Large intestine (tissue), 3 donors: ENCODE measurements at regions not wholly inside any gene's neighbourhood (a gene's known extent, or its start where the extent isn't known, plus 50 kb on each side); places are given as distances from the start of the nearest gene placed in this dataset.

Experiments
- DNase-seq, 2 donors: peaks; one replicate each; pipeline versions ENCODE4 v3.0.0 to v3.0.0-alpha.2; 2013
- H3K27ac ChIP-seq: one replicate; pipeline ENCODE4 v1.5.1; 2013; ENCODE audit warnings: low read length
- H3K27me3 ChIP-seq: 2 replicates; pipeline ENCODE4 v1.6.1; 2013; ENCODE audit warnings: low read length; ENCODE audit not compliant: control insufficient read depth, insufficient read depth
- H3K36me3 ChIP-seq: 2 replicates; pipeline ENCODE4 v1.6.1; 2013; ENCODE audit warnings: low read length; ENCODE audit not compliant: control insufficient read depth, insufficient read depth
- H3K4me1 ChIP-seq: one replicate; pipeline ENCODE4 v1.6.1; 2013; ENCODE audit warnings: low read length; ENCODE audit not compliant: control insufficient read depth, insufficient read depth
- H3K4me3 ChIP-seq: one replicate; pipeline ENCODE4 v1.5.1; 2013; ENCODE audit warnings: low read length
- H3K9me3 ChIP-seq: one replicate; pipeline ENCODE4 v1.6.1; 2013; ENCODE audit warnings: mild to moderate bottlenecking, low read depth, low read length, moderate library complexity; ENCODE audit not compliant: control insufficient read depth
- WGBS: methylation state at CpG from one replicate; pipeline ENCODE4 v1.1.5; 2013; ENCODE audit warnings: low lambda C conversion rate; ENCODE audit not compliant: insufficient coverage; 5-methylcytosine and 5-hydroxymethylcytosine counted together

DNA sequence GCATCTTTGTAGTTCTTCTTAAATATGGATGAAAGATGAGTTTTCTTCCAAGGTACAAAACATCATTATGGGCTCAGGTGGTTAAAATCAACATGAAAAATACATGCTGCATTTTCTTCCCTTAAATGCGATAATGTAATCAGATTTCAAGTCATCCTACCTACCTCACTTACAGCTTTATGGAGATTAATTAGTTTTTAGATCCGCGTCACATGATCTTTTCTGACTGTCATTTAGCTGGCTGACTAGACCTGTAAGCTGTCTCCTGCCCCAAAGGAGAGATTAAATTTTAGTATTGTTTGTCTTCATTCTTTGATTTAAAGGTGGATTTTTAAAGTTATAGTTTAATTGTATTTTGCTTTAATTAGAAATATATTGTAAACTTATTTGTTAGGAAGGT, 678.0 kb upstream of the ZEB2 start:
- Histone ChIP-seq H3K27me3 (no peaks in the 10 kb centered on the region), H3K36me3 (no peaks in the 10 kb centered on the region), H3K4me3 (no peak overlapping the region), H3K27ac (no peak overlapping the region), H3K4me1 (no peaks in the 10 kb centered on the region), H3K9me3 (no peaks in the 10 kb centered on the region)
- 40% methylated on average over 1 of the region's 3 CpGs for WGBS
- no peak for DNase-seq

DNA sequence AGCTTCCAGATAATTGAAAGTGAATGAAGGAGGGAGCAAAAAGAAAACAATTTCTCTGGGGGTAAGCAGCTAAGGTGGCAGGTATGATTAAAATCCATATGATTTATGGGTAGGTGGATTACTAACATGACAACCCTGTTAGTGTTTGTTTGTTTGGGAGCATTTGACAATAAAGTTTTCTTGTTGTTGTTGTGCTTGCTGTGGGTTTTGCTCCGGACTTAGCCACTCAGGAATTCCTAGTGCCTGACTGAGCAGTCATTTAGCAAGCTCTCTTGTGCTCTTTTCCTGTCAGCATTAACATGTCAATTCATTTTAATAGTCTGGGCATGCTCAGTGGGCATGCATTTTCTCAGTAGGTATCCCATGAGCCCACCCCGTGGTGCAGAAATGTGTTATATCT, 674.8 kb upstream of the ZEB2 start:
- no peaks in the 10 kb centered on the region for H3K9me3 ChIP-seq
- H3K4me3 ChIP-seq, result no peak overlapping the region
- 60% methylated on average over 1 of the region's 2 CpGs for WGBS
- H3K27ac ChIP-seq, result no peak overlapping the region
- H3K27me3 ChIP-seq, result no peaks in the 10 kb centered on the region
- H3K36me3 ChIP-seq, result no peaks in the 10 kb centered on the region
- H3K4me1 ChIP-seq, result no peaks in the 10 kb centered on the region
- DNase-seq, result no peak

DNA sequence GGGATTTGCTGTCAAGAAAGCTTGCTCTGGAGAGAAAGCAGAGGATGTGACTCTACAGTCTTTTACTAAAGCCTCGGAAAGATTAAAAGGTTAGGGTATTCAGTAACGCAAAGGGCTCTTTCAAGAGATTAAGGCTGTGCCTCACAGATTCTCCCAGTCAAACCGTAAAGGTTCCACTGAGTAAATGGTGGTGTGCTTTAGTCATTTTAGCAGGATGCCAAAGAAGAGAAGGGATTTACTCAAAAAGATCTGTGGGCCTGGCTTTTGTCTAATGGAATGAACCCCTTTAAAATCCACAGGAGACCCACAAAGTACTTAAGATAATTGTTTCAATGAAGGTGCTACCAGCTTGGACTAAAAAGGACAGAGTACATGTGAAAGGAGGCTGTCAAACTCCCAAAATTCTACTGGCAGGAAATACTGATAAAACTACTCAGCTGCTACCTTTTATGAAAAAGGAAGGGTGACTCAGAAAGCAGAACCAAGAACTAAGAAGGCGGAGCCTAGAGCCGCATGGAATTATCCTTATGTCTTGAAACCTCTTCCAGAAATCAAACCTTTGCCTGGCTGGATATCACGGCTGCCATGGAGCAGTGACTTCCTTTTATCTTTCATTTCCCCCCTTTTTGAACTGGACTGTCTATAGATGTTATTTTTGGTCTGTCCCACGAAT, 670.2 kb upstream of the ZEB2 start:
- Histone ChIP-seq H3K27ac (no peak overlapping the region), H3K4me3 (no peak overlapping the region), H3K4me1 (no peaks in the 10 kb centered on the region), H3K27me3 (no peaks in the 10 kb centered on the region), H3K36me3 (no peaks in the 10 kb centered on the region), H3K9me3 (no peaks in the 10 kb centered on the region)
- DNase-seq, result no peak
- WGBS, result no CpG with 5 or more reads among the region's 7 CpGs

DNA sequence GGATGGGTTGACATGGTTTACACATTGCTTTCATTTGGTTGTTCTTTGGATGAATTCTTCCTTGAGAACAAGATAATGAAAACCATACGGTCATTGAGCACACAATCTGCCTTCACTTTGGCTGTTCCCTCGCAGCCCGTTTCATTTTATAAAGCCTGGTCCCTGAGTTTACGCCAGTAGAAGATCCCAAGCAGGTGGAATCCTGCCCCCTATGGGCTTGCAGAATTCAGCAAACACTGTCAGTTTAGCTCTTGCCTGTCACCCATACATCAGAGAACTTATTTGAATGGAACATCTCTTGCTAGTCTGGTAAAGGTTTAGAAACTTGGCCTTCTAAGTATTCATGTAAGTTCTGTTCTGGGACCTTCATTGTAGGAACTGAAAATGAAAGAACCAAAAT, 666.4 kb upstream of the ZEB2 start:
- Histone ChIP-seq H3K4me1 (no peaks in the 10 kb centered on the region), H3K4me3 (no peak overlapping the region), H3K9me3 (no peaks in the 10 kb centered on the region), H3K27me3 (no peaks in the 10 kb centered on the region), H3K36me3 (no peaks in the 10 kb centered on the region), H3K27ac (no peak overlapping the region)
- no CpG with 5 or more reads among the region's 4 CpGs for WGBS
- DNase-seq, result no peak

- no peak for DNase-seq
- Histone ChIP-seq H3K36me3 (no peaks in the 10 kb centered on the region), H3K4me3 (no peak overlapping the region), H3K27me3 (no peaks in the 10 kb centered on the region), H3K9me3 (no peaks in the 10 kb centered on the region), H3K27ac (no peak overlapping the region), H3K4me1 (no peaks in the 10 kb centered on the region)
- WGBS, result no CpG with 5 or more reads among the region's 3 CpGs
These were observed 665.8 kb upstream of the ZEB2 start for GRCh38 chr2:145185696-145186095.

DNA sequence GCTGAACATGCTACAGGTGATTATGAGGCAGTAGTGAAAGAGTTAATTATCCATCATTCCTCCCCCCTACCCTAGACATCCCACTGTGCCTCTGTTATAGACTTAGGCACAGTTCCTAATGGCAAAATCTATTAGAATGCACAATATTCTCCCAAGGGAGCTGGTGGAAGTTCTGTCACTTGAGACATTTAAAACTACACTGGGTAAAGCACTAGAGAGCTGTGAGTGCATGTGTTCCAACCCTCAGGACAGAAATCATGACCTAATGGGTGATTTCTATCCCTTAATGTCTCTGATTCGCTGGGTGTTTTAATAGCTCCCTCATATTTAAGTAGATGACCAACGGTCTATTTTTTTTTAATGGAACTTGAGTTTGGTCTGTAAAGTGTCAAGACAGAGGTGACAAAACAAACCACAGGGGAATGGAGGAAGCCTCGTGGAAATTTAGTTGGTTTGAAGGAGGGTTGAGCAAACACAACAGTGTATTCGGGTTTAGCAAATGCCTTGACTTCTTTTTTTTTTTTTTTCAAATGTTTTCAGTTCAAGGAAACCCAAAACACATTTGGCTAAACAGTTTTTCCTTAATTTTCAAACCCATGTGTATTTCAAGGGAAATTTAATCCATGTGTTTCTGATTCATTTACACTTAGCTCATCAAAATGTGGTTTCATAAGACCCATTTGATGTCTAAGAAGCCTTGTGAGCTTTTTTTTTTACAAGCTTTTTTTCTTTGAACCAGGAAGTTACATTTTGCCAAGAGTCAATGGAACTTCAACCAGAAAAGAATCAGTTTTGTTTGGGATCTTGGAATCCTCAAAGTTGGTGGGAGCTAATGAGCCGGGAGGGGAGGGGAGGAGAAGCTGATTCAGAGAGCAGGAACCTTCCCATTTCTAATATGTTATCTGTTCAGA, 665.1 kb upstream of the ZEB2 start:
- Histone ChIP-seq H3K27ac (no peak overlapping the region), H3K9me3 (no peaks in the 10 kb centered on the region), H3K27me3 (no peaks in the 10 kb centered on the region), H3K4me3 (no peak overlapping the region), H3K4me1 (no peaks in the 10 kb centered on the region), H3K36me3 (no peaks in the 10 kb centered on the region)
- DNase-seq, result no peak
- no CpG with 5 or more reads among the region's 5 CpGs for WGBS

DNA sequence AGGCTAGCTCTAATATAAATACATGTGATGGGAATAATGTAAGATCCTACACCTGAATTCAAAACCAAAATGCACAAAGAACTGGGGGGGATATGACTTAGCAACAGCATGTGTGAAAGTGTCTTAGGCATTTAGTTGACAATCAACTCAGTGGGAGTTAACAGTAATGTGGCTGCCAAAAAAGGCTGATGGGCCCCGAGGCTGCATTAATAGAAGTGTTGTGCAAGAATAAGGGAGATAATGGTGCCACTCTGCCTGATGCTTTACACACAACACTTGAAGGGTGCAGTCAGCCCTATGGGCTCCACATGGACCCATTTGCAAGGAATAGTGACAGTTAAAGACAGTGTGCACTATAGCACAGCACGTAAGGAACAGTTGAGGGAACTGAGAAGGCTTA, 649.4 kb upstream of the ZEB2 start:
- no peaks in the 10 kb centered on the region for H3K36me3 ChIP-seq
- no peaks in the 10 kb centered on the region for H3K27me3 ChIP-seq
- no peak overlapping the region for H3K27ac ChIP-seq
- WGBS, result no CpG with 5 or more reads among the region's 2 CpGs
- no peaks in the 10 kb centered on the region for H3K4me1 ChIP-seq
- DNase-seq, result no peak
- no peak overlapping the region for H3K4me3 ChIP-seq
- no peaks in the 10 kb centered on the region for H3K9me3 ChIP-seq

DNA sequence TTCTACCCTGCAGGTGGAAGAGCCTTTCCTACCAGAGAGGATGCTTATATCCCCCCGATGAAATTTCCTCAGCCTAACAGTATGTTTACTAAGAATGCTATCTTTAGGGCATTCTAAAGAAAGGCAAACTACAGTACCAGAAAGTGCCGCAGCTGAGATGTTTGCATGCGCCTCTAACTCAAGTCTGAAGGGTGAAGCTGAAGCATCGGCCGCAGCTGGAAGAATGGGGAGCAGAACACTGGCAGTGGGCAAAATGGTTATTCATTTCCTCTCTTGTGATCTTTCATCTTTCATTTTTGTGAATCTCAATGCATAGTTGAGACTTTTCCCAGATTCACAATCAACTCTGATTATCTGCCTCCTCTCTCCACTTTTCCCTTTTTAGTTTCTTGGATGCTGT, 648.2 kb upstream of the ZEB2 start:
- H3K9me3 ChIP-seq, result no peaks in the 10 kb centered on the region
- H3K4me3 ChIP-seq, result no peak overlapping the region
- WGBS, result no CpG with 5 or more reads among the region's 5 CpGs
- no peaks in the 10 kb centered on the region for H3K27me3 ChIP-seq
- H3K27ac ChIP-seq, result no peak overlapping the region
- no peaks in the 10 kb centered on the region for H3K4me1 ChIP-seq
- no peaks in the 10 kb centered on the region for H3K36me3 ChIP-seq
- no peak for DNase-seq

- Histone ChIP-seq H3K27me3 (no peaks in the 10 kb centered on the region), H3K36me3 (no peaks in the 10 kb centered on the region), H3K27ac (no peak overlapping the region), H3K4me3 (no peak overlapping the region), H3K9me3 (no peaks in the 10 kb centered on the region), H3K4me1 (no peaks in the 10 kb centered on the region)
- DNase-seq, result no peak
These were observed 646.9 kb upstream of the ZEB2 start for GRCh38 chr2:145166731-145167302.

DNA sequence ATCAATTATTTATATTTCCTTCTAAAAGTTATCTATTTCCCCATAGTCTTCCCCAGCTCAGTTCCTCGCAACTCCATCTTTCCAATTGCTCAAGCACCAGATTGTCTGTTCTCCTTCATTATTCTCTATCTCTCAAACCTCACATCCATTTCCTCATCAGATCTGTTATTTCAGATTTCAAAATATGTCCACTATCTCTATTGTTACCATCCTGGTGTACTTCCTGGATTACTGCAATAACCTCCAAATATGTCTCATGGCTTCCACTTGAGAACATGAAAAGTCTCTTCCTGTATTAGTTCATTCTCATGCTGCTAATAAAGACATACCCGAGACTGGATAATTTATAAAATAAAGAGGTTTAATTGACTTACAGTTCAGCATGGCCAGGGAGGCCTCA, 641.7 kb upstream of the ZEB2 start:
- no peaks in the 10 kb centered on the region for H3K9me3 ChIP-seq
- H3K27ac ChIP-seq, result no peak overlapping the region
- 84% methylated on average over 2 of the region's 2 CpGs for WGBS
- H3K4me3 ChIP-seq, result no peak overlapping the region
- no peaks in the 10 kb centered on the region for H3K27me3 ChIP-seq
- DNase-seq, result no peak
- H3K36me3 ChIP-seq, result no peaks in the 10 kb centered on the region
- H3K4me1 ChIP-seq, result no peaks in the 10 kb centered on the region
